ENCODE measurements at regions not wholly inside any gene's neighbourhood (a gene's known extent, or its start where the extent isn't known, plus 50 kb on each side); places are given as distances from the start of the nearest gene placed in this dataset.
"Not testable (repeated sequence)": the region's sequence is repeated elsewhere in the genome, so short reads cannot be mapped to it uniquely, and the experiment has no call there.

DNA sequence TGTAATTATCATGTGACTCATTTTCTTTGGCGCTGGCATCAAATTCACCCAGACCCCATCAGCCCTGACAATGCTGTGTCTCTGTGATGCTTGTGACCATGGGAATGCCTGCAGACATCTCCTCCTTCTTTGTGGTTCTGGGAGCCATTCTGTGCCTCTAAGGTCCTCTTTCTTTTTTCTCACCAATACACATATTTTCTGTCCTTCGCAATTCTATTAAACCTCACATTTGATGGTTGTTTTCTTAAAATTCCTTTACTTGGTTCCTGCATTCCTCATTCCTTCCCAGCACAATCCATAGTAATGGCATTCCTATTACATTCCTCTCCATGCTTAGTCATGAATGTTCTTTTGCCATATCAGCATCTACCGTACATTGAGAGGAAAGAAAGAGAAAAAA is 375.3 kb downstream of the PIK3C3 start:
- no peak overlapping the region for H3K4me3 ChIP-seq (ENCODE audit: low read length)
- TF ChIP-seq, protein P1, sequence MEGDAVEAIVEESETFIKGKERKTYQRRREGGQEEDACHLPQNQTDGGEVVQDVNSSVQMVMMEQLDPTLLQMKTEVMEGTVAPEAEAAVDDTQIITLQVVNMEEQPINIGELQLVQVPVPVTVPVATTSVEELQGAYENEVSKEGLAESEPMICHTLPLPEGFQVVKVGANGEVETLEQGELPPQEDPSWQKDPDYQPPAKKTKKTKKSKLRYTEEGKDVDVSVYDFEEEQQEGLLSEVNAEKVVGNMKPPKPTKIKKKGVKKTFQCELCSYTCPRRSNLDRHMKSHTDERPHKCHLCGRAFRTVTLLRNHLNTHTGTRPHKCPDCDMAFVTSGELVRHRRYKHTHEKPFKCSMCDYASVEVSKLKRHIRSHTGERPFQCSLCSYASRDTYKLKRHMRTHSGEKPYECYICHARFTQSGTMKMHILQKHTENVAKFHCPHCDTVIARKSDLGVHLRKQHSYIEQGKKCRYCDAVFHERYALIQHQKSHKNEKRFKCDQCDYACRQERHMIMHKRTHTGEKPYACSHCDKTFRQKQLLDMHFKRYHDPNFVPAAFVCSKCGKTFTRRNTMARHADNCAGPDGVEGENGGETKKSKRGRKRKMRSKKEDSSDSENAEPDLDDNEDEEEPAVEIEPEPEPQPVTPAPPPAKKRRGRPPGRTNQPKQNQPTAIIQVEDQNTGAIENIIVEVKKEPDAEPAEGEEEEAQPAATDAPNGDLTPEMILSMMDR (IDR thresholded peaks at IDR 0.05; ENCODE audit: insufficient read depth, low read depth, low read length, missing control alignments), result no peak
- DNase-seq (ENCODE audit: low read depth), result no peak

DNA sequence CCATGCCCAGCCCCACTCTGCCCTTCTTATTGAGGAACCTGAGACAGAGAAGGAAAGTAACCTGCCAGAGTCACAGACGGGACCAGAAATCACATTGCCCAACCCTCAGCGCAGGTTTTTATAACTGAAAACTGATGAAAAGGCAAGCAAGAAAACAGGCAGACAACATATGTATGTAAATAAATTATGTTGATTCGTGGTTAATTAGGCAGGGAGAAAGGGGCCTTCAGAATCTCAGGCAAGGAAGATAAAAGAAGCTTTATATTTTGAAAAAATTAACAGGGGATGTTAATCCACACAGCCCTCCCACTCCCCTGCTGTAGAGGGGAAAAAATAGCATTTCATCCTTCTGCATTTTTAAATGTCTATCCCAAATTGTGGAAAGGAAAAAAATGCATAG is 378.5 kb downstream of the PIK3C3 start:
- no peak overlapping the region for H3K4me3 ChIP-seq (ENCODE audit: low read length)
- TF ChIP-seq, protein P1 (IDR thresholded peaks at IDR 0.05; ENCODE audit: insufficient read depth, low read depth, low read length, missing control alignments), result no peak
- no peak for DNase-seq (ENCODE audit: low read depth)

DNA sequence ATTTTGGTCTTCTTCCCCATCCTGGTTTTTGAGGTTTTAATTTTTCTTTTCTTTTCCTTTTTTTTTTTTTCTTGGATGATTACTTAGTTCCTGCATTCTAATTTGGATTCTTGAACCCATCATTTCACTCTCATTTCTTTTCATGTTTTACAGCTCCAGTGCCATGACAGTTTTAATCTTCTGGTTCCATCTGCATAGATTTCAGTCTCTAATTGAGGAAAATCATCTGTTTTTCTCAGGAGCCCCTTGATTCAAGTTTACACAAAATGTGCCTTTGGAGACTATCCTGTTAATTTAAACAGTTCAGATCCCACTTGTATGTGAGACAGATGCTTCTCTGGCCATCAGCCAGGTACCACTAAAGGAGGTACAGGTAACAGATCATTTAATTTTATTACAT is 379.9 kb downstream of the PIK3C3 start:
- DNase-seq (ENCODE audit: low read depth), result no peak
- no peak overlapping the region for H3K4me3 ChIP-seq (ENCODE audit: low read length)
- TF ChIP-seq, protein P1 (IDR thresholded peaks at IDR 0.05; ENCODE audit: insufficient read depth, low read depth, low read length, missing control alignments), result no peak

DNA sequence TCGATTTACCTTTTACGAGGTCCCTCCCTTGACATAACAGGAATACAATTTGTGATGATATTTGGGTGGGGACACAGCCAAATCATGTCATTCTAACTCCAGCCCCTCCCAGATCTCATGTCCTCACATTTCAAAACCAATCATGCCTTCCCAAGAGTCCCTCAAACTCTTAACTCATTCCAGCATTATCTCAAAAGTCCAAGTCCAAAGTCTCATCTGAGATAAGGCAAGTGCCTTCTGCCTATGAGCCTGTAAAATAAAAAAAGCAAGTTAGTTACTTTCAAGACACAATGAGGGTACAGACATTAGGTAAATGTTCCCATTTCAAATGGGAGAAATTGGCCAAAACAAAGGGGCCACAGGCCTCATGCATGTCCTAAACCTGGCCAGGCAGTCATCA is 381.1 kb downstream of the PIK3C3 start:
- no peak for DNase-seq (ENCODE audit: low read depth)
- TF ChIP-seq, protein P1 (IDR thresholded peaks at IDR 0.05; ENCODE audit: insufficient read depth, low read depth, low read length, missing control alignments), result no peak
- no peak overlapping the region for H3K4me3 ChIP-seq (ENCODE audit: low read length)

DNA sequence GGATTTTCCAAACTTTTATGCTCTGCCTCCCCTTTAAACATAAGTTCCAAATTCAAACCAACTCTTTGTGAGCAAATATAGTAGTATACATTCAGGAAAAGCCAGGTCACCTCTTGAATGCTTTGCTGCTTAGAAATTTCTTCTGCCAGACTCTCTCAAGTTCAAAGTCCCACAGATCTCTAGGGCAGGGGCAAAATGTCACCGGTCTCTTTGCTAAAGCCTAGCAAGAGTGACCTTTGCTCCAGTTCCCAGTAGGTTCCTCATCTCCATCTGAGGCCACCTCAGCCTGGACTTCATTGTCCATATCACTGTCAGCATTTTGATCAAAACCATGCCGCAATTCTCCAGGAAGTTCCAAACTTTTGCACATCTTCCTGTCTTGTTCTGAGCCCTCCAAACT is 382.3 kb downstream of the PIK3C3 start:
- DNase-seq (ENCODE audit: low read depth); H3K4me3 ChIP-seq (ENCODE audit: low read length): not testable (repeated sequence)

DNA sequence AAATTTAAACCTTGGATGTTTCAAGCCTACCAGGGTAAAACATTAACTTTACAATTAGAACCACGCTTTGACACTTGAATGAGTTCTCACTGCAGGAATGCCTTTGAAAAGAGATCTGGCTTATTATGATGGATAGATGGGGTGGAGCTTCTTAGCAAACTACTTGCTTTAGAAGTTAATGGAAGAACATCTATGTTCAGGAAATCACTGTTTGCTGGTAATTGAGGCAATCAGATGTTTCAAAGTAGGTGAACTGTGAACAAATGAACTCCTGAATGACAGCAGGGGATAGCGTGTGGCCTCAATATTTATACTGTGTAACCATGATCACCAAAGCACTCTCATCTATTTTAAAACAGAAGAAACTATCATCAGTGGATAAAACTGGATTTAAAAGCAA is 383.6 kb downstream of the PIK3C3 start:
- H3K4me3 ChIP-seq (ENCODE audit: low read length), result no peak overlapping the region
- DNase-seq (ENCODE audit: low read depth), result no peak
- TF ChIP-seq, protein P1 (IDR thresholded peaks at IDR 0.05; ENCODE audit: insufficient read depth, low read depth, low read length, missing control alignments), result no peak

DNA sequence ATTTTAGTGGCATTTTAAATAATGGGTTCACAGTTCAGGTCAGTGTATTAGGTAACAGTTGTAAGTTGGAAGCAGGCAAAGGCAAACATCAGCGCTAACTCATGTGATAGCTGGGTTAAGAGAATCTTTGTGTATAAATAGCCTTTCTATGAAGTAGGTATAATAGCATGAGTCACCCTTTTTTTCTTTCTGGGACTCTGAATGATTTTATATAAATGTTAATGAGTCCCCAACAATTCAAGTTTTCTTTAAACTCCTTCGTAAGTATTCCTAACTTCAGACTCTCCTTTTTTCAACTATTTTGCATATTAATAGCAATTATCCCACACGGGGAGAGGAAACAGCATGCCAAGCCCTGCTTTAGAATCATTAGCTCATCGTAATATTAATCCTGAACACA is 384.3 kb downstream of the PIK3C3 start:
- TF ChIP-seq, protein P1 (IDR thresholded peaks at IDR 0.05; ENCODE audit: insufficient read depth, low read depth, low read length, missing control alignments), result no peak
- no peak overlapping the region for H3K4me3 ChIP-seq (ENCODE audit: low read length)
- no peak for DNase-seq (ENCODE audit: low read depth)
